ENCODE measurements at regions not wholly inside any gene's neighbourhood (a gene's known extent, or its start where the extent isn't known, plus 50 kb on each side); places are given as distances from the start of the nearest gene placed in this dataset.

DNA sequence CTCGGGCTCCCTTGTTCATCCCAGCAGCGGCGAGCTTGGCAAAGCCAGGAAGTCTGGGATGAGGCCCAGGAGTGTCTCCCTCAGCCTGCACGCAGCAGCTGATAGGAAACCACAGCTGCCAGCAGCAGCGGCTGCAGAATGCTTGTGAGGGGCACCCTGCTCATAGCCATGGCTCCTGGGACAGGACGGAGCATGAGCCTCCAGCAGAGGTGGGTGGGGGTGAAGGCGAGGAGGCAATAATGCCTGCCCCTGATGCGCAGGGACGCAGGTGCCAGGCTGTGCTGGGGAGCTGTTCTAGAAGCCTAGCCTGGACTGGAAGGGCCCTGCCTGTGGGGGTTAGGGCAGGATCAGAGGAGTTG lies 157.9 kb downstream of the CD83 start:
- Histone ChIP-seq H3K27ac (replicated peaks; ENCODE audit: low read length) (no peak overlapping the region), H3K4me1 (ENCODE audit: control insufficient read depth in 2 of 2, insufficient read depth in 1 of 2, low read depth in 1 of 2, low read length in 2 of 2) (peaks cover 0 to 7% of the 10 kb centered on the region in 2 donors), H2BK15ac (ENCODE audit: low read length) (peak overlapping the region; percentile 71), H3K14ac (ENCODE audit: low read length) (no peak overlapping the region), H3K9me3 (replicated peaks in 1 of 2; ENCODE audit: control insufficient read depth in 2 of 2, insufficient read depth in 1 of 2, low read depth in 1 of 2, low read length in 2 of 2) (peaks cover 4 to 6% of the 10 kb centered on the region in 2 donors), H4K91ac (ENCODE audit: low read depth, low read length, poor library complexity) (no peak overlapping the region), H3K18ac (ENCODE audit: low read length) (peak overlapping the region; percentile 81), H2AK5ac (ENCODE audit: low read depth, low read length) (peak overlapping the region; percentile 7), H3K27me3 (ENCODE audit: control insufficient read depth in 3 of 3, insufficient read depth in 3 of 3, low read depth in 1 of 3, low read length in 3 of 3) (peaks cover 0 to 12% (median 0%) of the 10 kb centered on the region in 3 experiments), H3K36me3 (replicated peaks in 1 of 2; ENCODE audit: control insufficient read depth in 2 of 2, insufficient read depth in 2 of 2, low read length in 2 of 2) (no peaks in the 10 kb centered on the region), H2BK5ac (ENCODE audit: low read length) (no peak overlapping the region), H3K4me2 (ENCODE audit: insufficient read depth, low read length, poor library complexity, severe bottlenecking) (no peak overlapping the region), H4K8ac (ENCODE audit: low read depth, low read length) (no peak overlapping the region), H3K4me3 (ENCODE audit: low read length in 2 of 2) (no peak overlapping the region), H3K23ac (ENCODE audit: low read depth, low read length, poor library complexity) (no peak overlapping the region), H3K4ac (ENCODE audit: low read length) (no peak overlapping the region), H3K9ac (ENCODE audit: low read depth, low read length, poor library complexity) (no peak overlapping the region), H2BK120ac (ENCODE audit: low read depth, low read length) (no peak overlapping the region), H3K79me1 (ENCODE audit: low read depth, low read length) (no peaks in the 10 kb centered on the region), H2BK12ac (ENCODE audit: low read length) (no peak overlapping the region), H2AFZ (ENCODE audit: low read length) (no peak overlapping the region)
- WGBS, 2 donors (ENCODE audit: extremely low coverage in 2 of 2, insufficient read length in 2 of 2, insufficient replicate concordance in 1 of 2): no CpG with 5 or more reads among the region's 9 CpGs
- DNase-seq (ENCODE audit: low spot score): no peak

GRCh38 chr6:14276071-14276470 lies 158.5 kb downstream of the CD83 start:
- DNase-seq (ENCODE audit: low spot score): no peak
- Histone ChIP-seq H3K4me3 (ENCODE audit: low read length in 2 of 2) (no peak overlapping the region), H3K27me3 (ENCODE audit: control insufficient read depth in 3 of 3, insufficient read depth in 3 of 3, low read depth in 1 of 3, low read length in 3 of 3) (peaks cover 0 to 12% (median 0%) of the 10 kb centered on the region in 3 experiments), H2BK12ac (ENCODE audit: low read length) (no peak overlapping the region), H3K18ac (ENCODE audit: low read length) (no peak overlapping the region), H3K79me1 (ENCODE audit: low read depth, low read length) (no peaks in the 10 kb centered on the region), H3K9me3 (replicated peaks in 1 of 2; ENCODE audit: control insufficient read depth in 2 of 2, insufficient read depth in 1 of 2, low read depth in 1 of 2, low read length in 2 of 2) (peaks cover 4 to 6% of the 10 kb centered on the region in 2 donors), H3K4ac (ENCODE audit: low read length) (no peak overlapping the region), H3K14ac (ENCODE audit: low read length) (no peak overlapping the region), H2BK15ac (ENCODE audit: low read length) (no peak overlapping the region), H2AFZ (ENCODE audit: low read length) (no peak overlapping the region), H3K36me3 (replicated peaks in 1 of 2; ENCODE audit: control insufficient read depth in 2 of 2, insufficient read depth in 2 of 2, low read length in 2 of 2) (no peaks in the 10 kb centered on the region), H3K23ac (ENCODE audit: low read depth, low read length, poor library complexity) (no peak overlapping the region), H3K27ac (replicated peaks; ENCODE audit: low read length) (no peak overlapping the region), H4K91ac (ENCODE audit: low read depth, low read length, poor library complexity) (no peak overlapping the region), H2BK120ac (ENCODE audit: low read depth, low read length) (no peak overlapping the region), H3K4me2 (ENCODE audit: insufficient read depth, low read length, poor library complexity, severe bottlenecking) (no peak overlapping the region), H3K4me1 (ENCODE audit: control insufficient read depth in 2 of 2, insufficient read depth in 1 of 2, low read depth in 1 of 2, low read length in 2 of 2) (peaks cover 0 to 7% of the 10 kb centered on the region in 2 donors), H2AK5ac (ENCODE audit: low read depth, low read length) (no peak overlapping the region), H4K8ac (ENCODE audit: low read depth, low read length) (peak overlapping the region; percentile 5), H3K9ac (ENCODE audit: low read depth, low read length, poor library complexity) (no peak overlapping the region), H2BK5ac (ENCODE audit: low read length) (no peak overlapping the region)
- no CpG with 5 or more reads among the region's 4 CpGs for WGBS, 2 donors (ENCODE audit: extremely low coverage in 2 of 2, insufficient read length in 2 of 2, insufficient replicate concordance in 1 of 2)

GRCh38 chr6:14276667-14277404 lies 159.3 kb downstream of the CD83 start:
- H2AFZ ChIP-seq (ENCODE audit: low read length): no peak overlapping the region
- no peak overlapping the region for H3K4me2 ChIP-seq (ENCODE audit: insufficient read depth, low read length, poor library complexity, severe bottlenecking)
- no peak overlapping the region for H2BK120ac ChIP-seq (ENCODE audit: low read depth, low read length)
- H3K14ac ChIP-seq (ENCODE audit: low read length): no peak overlapping the region
- no peak overlapping the region for H3K4ac ChIP-seq (ENCODE audit: low read length)
- H2BK12ac ChIP-seq (ENCODE audit: low read length): no peak overlapping the region
- no peak overlapping the region for H2BK5ac ChIP-seq (ENCODE audit: low read length)
- no peak overlapping the region for H4K8ac ChIP-seq (ENCODE audit: low read depth, low read length)
- no peak overlapping the region for H4K91ac ChIP-seq (ENCODE audit: low read depth, low read length, poor library complexity)
- H3K23ac ChIP-seq (ENCODE audit: low read depth, low read length, poor library complexity): no peak overlapping the region
- H3K9ac ChIP-seq (ENCODE audit: low read depth, low read length, poor library complexity): no peak overlapping the region
- H3K4me3 ChIP-seq (ENCODE audit: low read length in 2 of 2): no peak overlapping the region
- no peaks in the 10 kb centered on the region for H3K36me3 ChIP-seq (replicated peaks in 1 of 2; ENCODE audit: control insufficient read depth in 2 of 2, insufficient read depth in 2 of 2, low read length in 2 of 2)
- H3K79me1 ChIP-seq (ENCODE audit: low read depth, low read length): no peaks in the 10 kb centered on the region
- H3K4me1 ChIP-seq (ENCODE audit: control insufficient read depth in 2 of 2, insufficient read depth in 1 of 2, low read depth in 1 of 2, low read length in 2 of 2): peaks cover 0 to 7% of the 10 kb centered on the region in 2 donors
- no CpG with 5 or more reads among the region's 4 CpGs for WGBS, 2 donors (ENCODE audit: extremely low coverage in 2 of 2, insufficient read length in 2 of 2, insufficient replicate concordance in 1 of 2)
- H2AK5ac ChIP-seq (ENCODE audit: low read depth, low read length): no peak overlapping the region
- DNase-seq (ENCODE audit: low spot score): no peak
- H3K27ac ChIP-seq (replicated peaks; ENCODE audit: low read length): no peak overlapping the region
- no peak overlapping the region for H3K18ac ChIP-seq (ENCODE audit: low read length)
- no peak overlapping the region for H2BK15ac ChIP-seq (ENCODE audit: low read length)
- H3K27me3 ChIP-seq (ENCODE audit: control insufficient read depth in 3 of 3, insufficient read depth in 3 of 3, low read depth in 1 of 3, low read length in 3 of 3): peaks cover 0 to 12% (median 0%) of the 10 kb centered on the region in 3 experiments
- peaks cover 4 to 6% of the 10 kb centered on the region in 2 donors for H3K9me3 ChIP-seq (replicated peaks in 1 of 2; ENCODE audit: control insufficient read depth in 2 of 2, insufficient read depth in 1 of 2, low read depth in 1 of 2, low read length in 2 of 2)

GRCh38 chr6:14277405-14277930 lies 159.9 kb downstream of the CD83 start:
- no peak overlapping the region for H2BK120ac ChIP-seq (ENCODE audit: low read depth, low read length)
- no peak for DNase-seq (ENCODE audit: low spot score)
- peaks cover 0 to 9% of the 10 kb centered on the region in 2 donors for H3K4me1 ChIP-seq (ENCODE audit: control insufficient read depth in 2 of 2, insufficient read depth in 1 of 2, low read depth in 1 of 2, low read length in 2 of 2)
- H3K79me1 ChIP-seq (ENCODE audit: low read depth, low read length): no peaks in the 10 kb centered on the region
- H3K36me3 ChIP-seq (replicated peaks in 1 of 2; ENCODE audit: control insufficient read depth in 2 of 2, insufficient read depth in 2 of 2, low read length in 2 of 2): no peaks in the 10 kb centered on the region
- no peak overlapping the region for H4K91ac ChIP-seq (ENCODE audit: low read depth, low read length, poor library complexity)
- no peak overlapping the region for H3K4me2 ChIP-seq (ENCODE audit: insufficient read depth, low read length, poor library complexity, severe bottlenecking)
- H2AK5ac ChIP-seq (ENCODE audit: low read depth, low read length): no peak overlapping the region
- WGBS, 2 donors (ENCODE audit: extremely low coverage in 2 of 2, insufficient read length in 2 of 2, insufficient replicate concordance in 1 of 2): no CpG with 5 or more reads among the region's 2 CpGs
- H3K18ac ChIP-seq (ENCODE audit: low read length): no peak overlapping the region
- peaks cover 0 to 12% (median 0%) of the 10 kb centered on the region in 3 experiments for H3K27me3 ChIP-seq (ENCODE audit: control insufficient read depth in 3 of 3, insufficient read depth in 3 of 3, low read depth in 1 of 3, low read length in 3 of 3)
- H3K4ac ChIP-seq (ENCODE audit: low read length): no peak overlapping the region
- no peak overlapping the region for H2BK5ac ChIP-seq (ENCODE audit: low read length)
- no peak overlapping the region for H3K9ac ChIP-seq (ENCODE audit: low read depth, low read length, poor library complexity)
- no peak overlapping the region for H4K8ac ChIP-seq (ENCODE audit: low read depth, low read length)
- no peak overlapping the region for H3K23ac ChIP-seq (ENCODE audit: low read depth, low read length, poor library complexity)
- no peak overlapping the region for H2BK12ac ChIP-seq (ENCODE audit: low read length)
- H3K4me3 ChIP-seq (ENCODE audit: low read length in 2 of 2): no peak overlapping the region
- H3K14ac ChIP-seq (ENCODE audit: low read length): no peak overlapping the region
- no peak overlapping the region for H3K27ac ChIP-seq (replicated peaks; ENCODE audit: low read length)
- no peak overlapping the region for H2BK15ac ChIP-seq (ENCODE audit: low read length)
- no peak overlapping the region for H2AFZ ChIP-seq (ENCODE audit: low read length)
- H3K9me3 ChIP-seq (replicated peaks in 1 of 2; ENCODE audit: control insufficient read depth in 2 of 2, insufficient read depth in 1 of 2, low read depth in 1 of 2, low read length in 2 of 2): peaks cover 4 to 6% of the 10 kb centered on the region in 2 donors
